SK-N-SH (cell line): ENCODE measurements at regions not wholly inside any gene's neighbourhood (a gene's known extent, or its start where the extent isn't known, plus 50 kb on each side); places are given as distances from the start of the nearest gene placed in this dataset.

ENCODE experiments used
- CHD2 ChIP-seq: fragments of 150-350 bp; IDR thresholded peaks from 2 replicates; pipeline ENCODE4 v1.6.1; 2018; ENCODE audit warnings: low read length; ENCODE audit not compliant: partially characterized antibody
- CTCF ChIP-seq: fragments of 200-600 bp; sonication (generic); IDR thresholded peaks from 2 replicates; pipeline ENCODE4 v1.6.1; 2017; ENCODE audit warnings: antibody characterized with exemption, mild to moderate bottlenecking, moderate library complexity
- ELF1 ChIP-seq: IDR thresholded peaks from 2 replicates; pipeline ENCODE4 v1.4.0; 2012
- EP300 ChIP-seq, 2 experiments: IDR thresholded peaks; 2 replicates each; pipeline versions ENCODE4 v1.4.0 to v1.6.1; 2012; ENCODE audit warnings: borderline replicate concordance in 1 of 2, low read depth in 1 of 2, low read length in 1 of 2
- GABPA ChIP-seq: IDR thresholded peaks from 2 replicates; pipeline ENCODE4 v1.4.0; 2012; ENCODE audit warnings: low read depth, mild to moderate bottlenecking
- RCOR1 ChIP-seq: fragments of 150-350 bp; IDR thresholded peaks from 2 replicates; pipeline ENCODE4 v1.6.1; 2017; ENCODE audit warnings: antibody characterized with exemption, low read length
- REST ChIP-seq: IDR thresholded peaks from 2 replicates; pipeline ENCODE4 v1.6.1; 2012; ENCODE audit warnings: mild to moderate bottlenecking, low read depth, low read length, moderate library complexity
- SMC3 ChIP-seq: IDR thresholded peaks from 2 replicates; pipeline ENCODE4 v1.6.1; 2012; ENCODE audit warnings: low read depth, low read length, improper control_type of control experiment

GRCh38 chr13:80483157-80483556, 142.2 kb upstream of the SPRY2 start:
- TF ChIP-seq RCOR1, result no peak
- TF ChIP-seq REST, result no peak
- no peak for TF ChIP-seq CTCF
- TF ChIP-seq GABPA, result no peak
- TF ChIP-seq CHD2, result no peak
- no peak for TF ChIP-seq EP300 (IDR thresholded peaks at IDR 0.05; ENCODE audit: borderline replicate concordance in 1 of 2, low read depth in 1 of 2, low read length in 1 of 2)
- no peak for TF ChIP-seq SMC3
- TF ChIP-seq ELF1, result no peak
